ENCODE measurements at regions not wholly inside any gene's neighbourhood (a gene's known extent, or its start where the extent isn't known, plus 50 kb on each side); places are given as distances from the start of the nearest gene placed in this dataset.

GRCh38 chr11:8747173-8747572 is 64.6 kb downstream of the RPL27A start:
- Histone ChIP-seq H3K4me1 (ENCODE audit: insufficient read depth, low read length) (peaks cover 2% of the 10 kb centered on the region; the same call in 1 of the 2 replicates), H3K23ac (ENCODE audit: insufficient read length, low read depth, low read length) (no peak overlapping the region), H3K4me2 (ENCODE audit: insufficient read depth, insufficient read length, low read length) (no peak overlapping the region), H4K91ac (ENCODE audit: insufficient read length, low read depth, low read length) (no peak overlapping the region), H2BK12ac (ENCODE audit: insufficient read length, low read depth, low read length) (no peak overlapping the region), H2AFZ (ENCODE audit: low read length) (no peak overlapping the region), H3K4ac (ENCODE audit: low read depth, low read length) (no peak overlapping the region), H3K56ac (ENCODE audit: insufficient read length, low read depth, low read length) (no peak overlapping the region), H4K8ac (replicated peaks; ENCODE audit: insufficient read length, low read depth, low read length) (no peak overlapping the region), H3T11ph (ENCODE audit: low read length) (no peak overlapping the region), H3K79me1 (ENCODE audit: insufficient read depth, low read depth, low read length, poor library complexity, severe bottlenecking) (no peaks in the 10 kb centered on the region), H2AK5ac (ENCODE audit: insufficient read length, low read length) (no peak overlapping the region), H2BK15ac (ENCODE audit: low read depth, low read length) (no peak overlapping the region), H3K18ac (ENCODE audit: insufficient read length, low read depth, low read length) (no peak overlapping the region), H3K9me3 (ENCODE audit: control insufficient read depth, low read depth, low read length) (no peaks in the 10 kb centered on the region), H2BK120ac (ENCODE audit: low read depth, low read length, poor library complexity, severe bottlenecking) (no peak overlapping the region), H2BK20ac (ENCODE audit: low read depth, low read length, poor library complexity, severe bottlenecking) (no peak overlapping the region), H4K20me1 (ENCODE audit: control insufficient read depth, insufficient read depth, insufficient read length) (no peaks in the 10 kb centered on the region), H4K5ac (ENCODE audit: insufficient read length, low read depth, low read length) (no peak overlapping the region), H3K9ac (ENCODE audit: extremely low read depth, insufficient read length, low read length) (no peak overlapping the region), H3K79me2 (ENCODE audit: insufficient read depth, low read length) (no peaks in the 10 kb centered on the region), H2BK5ac (ENCODE audit: insufficient read length, low read length) (no peak overlapping the region), H3K27me3 (ENCODE audit: insufficient read depth, low read length) (no peaks in the 10 kb centered on the region), H3K27ac (ENCODE audit: insufficient read length, low read depth, low read length) (no peak overlapping the region), H3K23me2 (ENCODE audit: insufficient read length, low read depth, low read length, poor library complexity, severe bottlenecking) (no peaks in the 10 kb centered on the region), H3K14ac (ENCODE audit: insufficient read depth, low read length) (no peak overlapping the region)
- Mint-ChIP-seq H3K4me1 (peaks cover 11 to 15% of the 10 kb centered on the region in 2 experiments), H3K27ac (no peak overlapping the region; a peak in 2 of 7 replicates), H3K36me3 (ENCODE audit: insufficient read depth in 1 of 3, low read depth in 3 of 3) (peaks cover 7 to 10% (median 10%) of the 10 kb centered on the region in 3 experiments; a peak in 4 of 7 replicates), H3K27me3 (ENCODE audit: low read depth) (no peaks in the 10 kb centered on the region), H3K9me3 (peaks cover 4 to 7% of the 10 kb centered on the region in 2 experiments; a peak in 3 of 5 replicates), H3K4me3 (no peak overlapping the region)
- no peak for DNase-seq
- TF ChIP-seq CTCF (conservative IDR thresholded peaks at IDR 0.05): no peak

Measured in H9 (cell line).